Keratinocyte (primary cell): ENCODE measurements at regions not wholly inside any gene's neighbourhood (a gene's known extent, or its start where the extent isn't known, plus 50 kb on each side); places are given as distances from the start of the nearest gene placed in this dataset.

ENCODE experiments used
- DNase-seq: peaks from one replicate; pipeline ENCODE4 v3.0.0-alpha.2; 2011; ENCODE audit warnings: low read depth, missing footprints, low spot score
- FAIRE-seq: peaks from 2 replicates; lab custom pipeline; 2011; peaks lifted over from hg19 to GRCh38; lab: Jason Lieb, UNC
- H2AFZ ChIP-seq: 2 replicates; pipeline ENCODE4 v1.6.0; 2012; ENCODE audit warnings: low read length, control low read depth, inconsistent platforms; ENCODE audit not compliant: control insufficient read depth
- H3K27ac ChIP-seq: 2 replicates; pipeline ENCODE4 v1.5.1; 2011; ENCODE audit warnings: low read length; ENCODE audit not compliant: control insufficient read depth, insufficient read depth
- H3K27me3 ChIP-seq: 3 replicates; pipeline ENCODE4 v1.6.0; 2011; ENCODE audit warnings: low read length; ENCODE audit not compliant: control insufficient read depth, insufficient read depth; ENCODE audit errors: extremely low read depth
- H3K36me3 ChIP-seq, 2 experiments: 2 replicates in 1 of 2; 3 replicates in 1 of 2; pipeline ENCODE4 v1.5.1; 2011; ENCODE audit warnings: low read length in 2 of 2, mild to moderate bottlenecking in 1 of 2; ENCODE audit not compliant: control insufficient read depth in 2 of 2, insufficient read depth in 2 of 2; ENCODE audit errors: extremely low read depth in 1 of 2
- H3K4me1 ChIP-seq: 3 replicates; pipeline ENCODE4 v1.5.1; 2011; ENCODE audit warnings: low read length; ENCODE audit not compliant: control insufficient read depth, insufficient read depth; ENCODE audit errors: extremely low read depth
- H3K4me2 ChIP-seq: 3 replicates; pipeline ENCODE4 v1.6.0; 2011; ENCODE audit warnings: low read depth, low read length; ENCODE audit not compliant: control insufficient read depth, insufficient read depth; ENCODE audit errors: extremely low read depth
- H3K4me3 ChIP-seq, 3 experiments: fragments of 200-600 bp in 1 of 3; sonication (generic) in 1 of 3; 2 replicates in 2 of 3; 3 replicates in 1 of 3; pipeline ENCODE4 v1.5.1; 2011 to 2016; ENCODE audit warnings: low read length in 3 of 3, mild to moderate bottlenecking in 3 of 3, control low read depth in 2 of 3, inconsistent platforms in 1 of 3, low read depth in 1 of 3, mixed read lengths in 1 of 3, mixed run types in 1 of 3, moderate library complexity in 1 of 3; ENCODE audit not compliant: control insufficient read depth in 2 of 3, insufficient read depth in 2 of 3; ENCODE audit errors: extremely low read depth in 1 of 3
- H3K79me2 ChIP-seq: 2 replicates; pipeline ENCODE4 v1.6.0; 2012; ENCODE audit warnings: low read length; ENCODE audit not compliant: control insufficient read depth, insufficient read depth
- H3K9ac ChIP-seq: 3 replicates; pipeline ENCODE4 v1.6.0; 2011; ENCODE audit warnings: low read length; ENCODE audit not compliant: control insufficient read depth, insufficient read depth; ENCODE audit errors: extremely low read depth
- H3K9me1 ChIP-seq: 3 replicates; pipeline ENCODE4 v1.6.0; 2011; ENCODE audit warnings: low read length; ENCODE audit not compliant: control insufficient read depth, insufficient read depth; ENCODE audit errors: extremely low read depth
- H3K9me3 ChIP-seq: 2 replicates; pipeline ENCODE4 v1.5.1; 2012; ENCODE audit warnings: low read depth, low read length; ENCODE audit not compliant: control insufficient read depth
- H4K20me1 ChIP-seq: 3 replicates; pipeline ENCODE4 v1.6.0; 2011; ENCODE audit warnings: low read length; ENCODE audit not compliant: control insufficient read depth, insufficient read depth; ENCODE audit errors: extremely low read depth
- EZH2 ChIP-seq: IDR thresholded peaks from one replicate; pipeline ENCODE4 v1.6.1; 2012; ENCODE audit warnings: inconsistent platforms, mild to moderate bottlenecking, low read length, moderate library complexity
- dilution Hi-C: fragments of 300-500 bp; cut with MboI; formaldehyde crosslinking; loops from one replicate; pipeline ENCODE4 v1.7.0; 2020; ENCODE audit warnings: low sequenced_read_pairs; ENCODE audit not compliant: extremely low pct_ligation_motif_present
- TF ChIP-seq, protein P1 (sequence below), 3 experiments: IDR thresholded peaks in 1 of 3; conservative IDR thresholded peaks in 1 of 3; optimal IDR thresholded peaks in 1 of 3; 2 replicates in 2 of 3; 3 replicates in 1 of 3; pipeline versions ENCODE3 to v1.5.1; 2011; ENCODE audit warnings: low read length in 3 of 3, mild to moderate bottlenecking in 3 of 3, moderate library complexity in 2 of 3, control low read depth in 1 of 3, inconsistent platforms in 1 of 3; ENCODE audit not compliant: insufficient read depth in 2 of 3; ENCODE audit errors: extremely low read depth in 1 of 3

DNA sequence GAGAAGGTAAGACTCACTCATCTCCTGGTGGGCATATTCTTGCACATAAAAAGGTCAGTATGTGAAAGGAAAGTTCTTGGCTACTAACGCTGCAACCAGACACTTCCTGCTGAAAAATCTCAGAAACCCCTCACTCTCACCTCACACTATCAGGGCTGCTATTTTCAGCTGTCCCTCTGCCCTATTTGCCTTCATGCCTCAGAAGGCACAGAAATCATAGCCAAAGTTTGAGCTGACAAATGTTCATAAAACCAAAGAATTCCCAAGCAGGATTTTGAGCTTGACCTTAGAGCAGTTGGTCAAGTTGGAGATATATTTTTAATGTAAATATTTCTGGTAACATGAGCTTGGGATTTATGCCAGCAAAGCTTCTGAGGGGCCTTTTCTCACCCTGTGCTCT is 806.2 kb downstream of the MAFB start:
- H3K9me3 ChIP-seq = no peaks in the 10 kb centered on the region
- no peak overlapping the region for H3K27ac ChIP-seq
- peaks cover 14% of the 10 kb centered on the region for H3K4me1 ChIP-seq
- no peak overlapping the region for H3K4me2 ChIP-seq
- no peak for DNase-seq
- no peaks in the 10 kb centered on the region for H3K79me2 ChIP-seq
- no peak overlapping the region for H2AFZ ChIP-seq
- dilution Hi-C loops = no loop called here
- FAIRE-seq = no peak
- H3K27me3 ChIP-seq = no peaks in the 10 kb centered on the region
- no peak overlapping the region for H3K9ac ChIP-seq
- H4K20me1 ChIP-seq = no peaks in the 10 kb centered on the region
- no peak for TF ChIP-seq EZH2
- TF ChIP-seq, protein P1, sequence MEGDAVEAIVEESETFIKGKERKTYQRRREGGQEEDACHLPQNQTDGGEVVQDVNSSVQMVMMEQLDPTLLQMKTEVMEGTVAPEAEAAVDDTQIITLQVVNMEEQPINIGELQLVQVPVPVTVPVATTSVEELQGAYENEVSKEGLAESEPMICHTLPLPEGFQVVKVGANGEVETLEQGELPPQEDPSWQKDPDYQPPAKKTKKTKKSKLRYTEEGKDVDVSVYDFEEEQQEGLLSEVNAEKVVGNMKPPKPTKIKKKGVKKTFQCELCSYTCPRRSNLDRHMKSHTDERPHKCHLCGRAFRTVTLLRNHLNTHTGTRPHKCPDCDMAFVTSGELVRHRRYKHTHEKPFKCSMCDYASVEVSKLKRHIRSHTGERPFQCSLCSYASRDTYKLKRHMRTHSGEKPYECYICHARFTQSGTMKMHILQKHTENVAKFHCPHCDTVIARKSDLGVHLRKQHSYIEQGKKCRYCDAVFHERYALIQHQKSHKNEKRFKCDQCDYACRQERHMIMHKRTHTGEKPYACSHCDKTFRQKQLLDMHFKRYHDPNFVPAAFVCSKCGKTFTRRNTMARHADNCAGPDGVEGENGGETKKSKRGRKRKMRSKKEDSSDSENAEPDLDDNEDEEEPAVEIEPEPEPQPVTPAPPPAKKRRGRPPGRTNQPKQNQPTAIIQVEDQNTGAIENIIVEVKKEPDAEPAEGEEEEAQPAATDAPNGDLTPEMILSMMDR (optimal IDR thresholded peaks at IDR 0.05 in 1 of 3, IDR thresholded peaks at IDR 0.05 in 1 of 3, conservative IDR thresholded peaks at IDR 0.05 in 1 of 3; ENCODE audit: extremely low read depth in 1 of 3, insufficient read depth in 2 of 3, low read length in 3 of 3) = no peak
- H3K9me1 ChIP-seq = no peaks in the 10 kb centered on the region
- H3K4me3 ChIP-seq = no peak overlapping the region
- H3K36me3 ChIP-seq = no peaks in the 10 kb centered on the region

DNA sequence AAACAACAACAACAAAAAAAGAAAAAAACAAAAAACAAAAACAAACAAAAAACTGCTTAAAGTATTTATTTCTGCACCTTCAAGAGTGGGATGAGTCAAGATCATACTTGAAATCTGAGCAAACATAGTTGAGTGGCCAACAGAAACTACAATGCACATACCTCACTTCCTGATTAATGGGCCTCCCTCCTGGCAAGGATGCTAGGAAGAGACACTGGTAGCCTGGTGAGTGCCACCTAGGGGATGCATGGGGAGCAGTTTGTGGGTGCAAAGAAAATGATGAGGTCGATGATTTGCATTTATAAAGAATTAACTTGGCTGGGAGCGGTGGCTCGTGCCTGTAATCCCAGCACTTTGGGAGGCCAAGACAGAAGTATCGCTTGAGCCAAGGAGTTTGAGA is 808.1 kb downstream of the MAFB start:
- Histone ChIP-seq H3K4me2 (no peak overlapping the region), H3K27me3 (no peaks in the 10 kb centered on the region), H3K27ac (no peak overlapping the region), H2AFZ (no peak overlapping the region), H3K4me3 (no peak overlapping the region), H3K79me2 (no peaks in the 10 kb centered on the region), H3K36me3 (no peaks in the 10 kb centered on the region), H3K4me1 (peaks cover 14% of the 10 kb centered on the region), H3K9me1 (no peaks in the 10 kb centered on the region), H3K9me3 (no peaks in the 10 kb centered on the region), H4K20me1 (no peaks in the 10 kb centered on the region), H3K9ac (no peak overlapping the region)
- FAIRE-seq (peak; percentile 70), DNase-seq (no peak)
- TF ChIP-seq EZH2 = no peak
- TF ChIP-seq, protein P1 (optimal IDR thresholded peaks at IDR 0.05 in 1 of 3, IDR thresholded peaks at IDR 0.05 in 1 of 3, conservative IDR thresholded peaks at IDR 0.05 in 1 of 3; ENCODE audit: extremely low read depth in 1 of 3, insufficient read depth in 2 of 3, low read length in 3 of 3) = peak; percentile 44 to 66 (median 50)
- dilution Hi-C loops = no loop called here
